ENCODE measurements at regions not wholly inside any gene's neighbourhood (a gene's known extent, or its start where the extent isn't known, plus 50 kb on each side); places are given as distances from the start of the nearest gene placed in this dataset.

DNA sequence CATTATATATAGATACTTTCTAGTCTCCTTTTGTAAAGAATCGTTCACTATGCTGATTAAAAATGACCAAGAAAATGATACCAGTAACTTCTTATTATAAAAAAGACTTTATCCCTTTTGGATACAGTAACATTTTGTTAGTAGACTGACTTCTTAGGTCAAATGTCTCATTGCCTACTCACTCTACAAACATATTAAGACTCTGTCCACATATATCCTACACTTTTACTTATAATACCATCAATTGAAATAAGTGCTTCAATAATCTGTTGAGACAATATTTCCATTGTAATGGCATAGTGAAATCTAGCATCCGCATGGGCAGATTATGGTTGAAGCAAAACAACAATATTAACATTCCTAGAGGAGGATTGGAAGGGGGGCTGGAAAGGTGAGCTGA lies 180.6 kb downstream of the ARL4A start:
- H3K27ac ChIP-seq = no peak overlapping the region
- no peak overlapping the region for H2AFZ ChIP-seq
- H3K9me3 ChIP-seq (ENCODE audit: insufficient read depth, low read depth) = no peaks in the 10 kb centered on the region
- no peaks in the 10 kb centered on the region for H3F3A ChIP-seq (ENCODE audit: insufficient read depth, low read depth)
- no peak for DNase-seq
- no peaks in the 10 kb centered on the region for H3K79me2 ChIP-seq (ENCODE audit: low read depth)
- H3K4me2 ChIP-seq = no peak overlapping the region
- ChIA-PET POLR2A (ENCODE audit: unreplicated experiment) (no interaction called here), CTCF (no interaction called here)
- no peaks in the 10 kb centered on the region for H3K27me3 ChIP-seq (ENCODE audit: insufficient read depth, low read depth)
- intact Hi-C loops (cut with micrococcal nuclease; ENCODE audit: unreplicated experiment) = no loop called here
- TF ChIP-seq EZH2 (IDR thresholded peaks at IDR 0.05; ENCODE audit: low read depth) = no peak
- TF ChIP-seq, protein P1, sequence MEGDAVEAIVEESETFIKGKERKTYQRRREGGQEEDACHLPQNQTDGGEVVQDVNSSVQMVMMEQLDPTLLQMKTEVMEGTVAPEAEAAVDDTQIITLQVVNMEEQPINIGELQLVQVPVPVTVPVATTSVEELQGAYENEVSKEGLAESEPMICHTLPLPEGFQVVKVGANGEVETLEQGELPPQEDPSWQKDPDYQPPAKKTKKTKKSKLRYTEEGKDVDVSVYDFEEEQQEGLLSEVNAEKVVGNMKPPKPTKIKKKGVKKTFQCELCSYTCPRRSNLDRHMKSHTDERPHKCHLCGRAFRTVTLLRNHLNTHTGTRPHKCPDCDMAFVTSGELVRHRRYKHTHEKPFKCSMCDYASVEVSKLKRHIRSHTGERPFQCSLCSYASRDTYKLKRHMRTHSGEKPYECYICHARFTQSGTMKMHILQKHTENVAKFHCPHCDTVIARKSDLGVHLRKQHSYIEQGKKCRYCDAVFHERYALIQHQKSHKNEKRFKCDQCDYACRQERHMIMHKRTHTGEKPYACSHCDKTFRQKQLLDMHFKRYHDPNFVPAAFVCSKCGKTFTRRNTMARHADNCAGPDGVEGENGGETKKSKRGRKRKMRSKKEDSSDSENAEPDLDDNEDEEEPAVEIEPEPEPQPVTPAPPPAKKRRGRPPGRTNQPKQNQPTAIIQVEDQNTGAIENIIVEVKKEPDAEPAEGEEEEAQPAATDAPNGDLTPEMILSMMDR (conservative IDR thresholded peaks at IDR 0.05) = no peak
- BruUV-seq (replicated peaks) = no TSS peak
- H4K20me1 ChIP-seq (ENCODE audit: insufficient read depth) = no peaks in the 10 kb centered on the region
- H3K4me1 ChIP-seq (replicated peaks; ENCODE audit: insufficient read depth) = no peaks in the 10 kb centered on the region
- H3K36me3 ChIP-seq (ENCODE audit: low read depth) = no peaks in the 10 kb centered on the region
- H3K4me3 ChIP-seq = no peak overlapping the region
- H3K9me2 ChIP-seq (ENCODE audit: insufficient read depth) = no peaks in the 10 kb centered on the region

DNA sequence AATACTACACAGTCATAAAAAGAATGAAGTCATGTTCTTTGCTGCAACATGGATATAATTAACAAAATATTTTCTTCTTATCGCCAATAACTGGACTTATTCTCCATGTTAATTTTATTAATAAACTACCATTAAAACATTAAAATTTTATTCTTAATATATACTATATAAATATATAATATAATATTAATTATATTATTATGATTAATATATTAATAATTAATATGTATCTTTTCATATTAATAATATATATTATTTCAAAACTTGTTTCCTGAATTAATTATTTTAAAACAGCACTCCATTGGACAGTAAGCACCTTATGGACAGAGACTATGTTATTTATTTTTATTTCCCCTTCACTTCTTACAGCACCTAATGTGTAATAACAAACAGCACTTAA lies 182.8 kb downstream of the ARL4A start:
- Histone ChIP-seq H2AFZ (no peak overlapping the region), H3K4me2 (no peak overlapping the region), H3K9me2 (ENCODE audit: insufficient read depth) (no peaks in the 10 kb centered on the region), H4K20me1 (ENCODE audit: insufficient read depth) (no peaks in the 10 kb centered on the region), H3K4me3 (no peak overlapping the region), H3K4me1 (replicated peaks; ENCODE audit: insufficient read depth) (no peaks in the 10 kb centered on the region), H3K27ac (no peak overlapping the region), H3K9me3 (ENCODE audit: insufficient read depth, low read depth) (no peaks in the 10 kb centered on the region), H3K27me3 (ENCODE audit: insufficient read depth, low read depth) (no peaks in the 10 kb centered on the region), H3K79me2 (ENCODE audit: low read depth) (no peaks in the 10 kb centered on the region), H3K36me3 (ENCODE audit: low read depth) (no peaks in the 10 kb centered on the region), H3F3A (ENCODE audit: insufficient read depth, low read depth) (no peaks in the 10 kb centered on the region)
- ChIA-PET POLR2A (ENCODE audit: unreplicated experiment) (no interaction called here), CTCF (no interaction called here)
- BruUV-seq (replicated peaks) = no TSS peak
- intact Hi-C loops (cut with micrococcal nuclease; ENCODE audit: unreplicated experiment) = no loop called here
- DNase-seq = no peak
- TF ChIP-seq, protein P1 (conservative IDR thresholded peaks at IDR 0.05) = no peak
- TF ChIP-seq EZH2 (IDR thresholded peaks at IDR 0.05; ENCODE audit: low read depth) = no peak

DNA sequence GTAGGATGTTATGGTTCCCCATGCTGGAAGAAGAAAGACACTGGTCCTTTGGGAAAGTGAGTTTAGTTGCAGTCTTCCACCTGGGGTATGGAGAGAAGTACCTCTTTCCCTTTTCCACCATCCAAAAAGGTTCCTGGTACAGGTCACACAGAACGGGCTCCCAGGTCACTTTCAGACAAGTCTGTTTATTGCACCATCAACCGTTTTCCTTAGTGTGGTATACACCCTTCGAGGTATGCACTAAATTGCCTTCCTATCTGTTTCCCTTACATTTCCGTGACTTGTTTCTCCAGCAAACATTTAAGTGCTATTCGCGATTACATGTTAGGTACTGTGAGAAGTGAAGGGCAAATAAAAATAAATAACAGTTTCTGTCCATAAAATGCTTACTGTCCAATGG lies 185.1 kb downstream of the ARL4A start:
- Histone ChIP-seq H3K4me1 (replicated peaks; ENCODE audit: insufficient read depth) (no peaks in the 10 kb centered on the region), H3F3A (ENCODE audit: insufficient read depth, low read depth) (no peaks in the 10 kb centered on the region), H3K4me3 (no peak overlapping the region), H3K79me2 (ENCODE audit: low read depth) (no peaks in the 10 kb centered on the region), H4K20me1 (ENCODE audit: insufficient read depth) (no peaks in the 10 kb centered on the region), H3K4me2 (no peak overlapping the region), H2AFZ (no peak overlapping the region), H3K36me3 (ENCODE audit: low read depth) (no peaks in the 10 kb centered on the region), H3K27ac (no peak overlapping the region), H3K9me3 (ENCODE audit: insufficient read depth, low read depth) (no peaks in the 10 kb centered on the region), H3K9me2 (ENCODE audit: insufficient read depth) (no peaks in the 10 kb centered on the region), H3K27me3 (ENCODE audit: insufficient read depth, low read depth) (no peaks in the 10 kb centered on the region)
- TF ChIP-seq, protein P1 (conservative IDR thresholded peaks at IDR 0.05) = no peak
- TF ChIP-seq EZH2 (IDR thresholded peaks at IDR 0.05; ENCODE audit: low read depth) = no peak
- ChIA-PET POLR2A (ENCODE audit: unreplicated experiment) (no interaction called here), CTCF (interaction anchor here (0.6 kb wide), 1 partner anchor 11 kb away, joined by 4 read pairs; no protein-coding TSS in a partner anchor)
- BruUV-seq (replicated peaks) = no TSS peak
- DNase-seq = no peak
- intact Hi-C loops (cut with micrococcal nuclease; ENCODE audit: unreplicated experiment) = no loop called here

Measured in PC-9 (cell line).